DMS53 treated with DMSO at 0.1 percent for 48 hours (cell line): ENCODE measurements at regions not wholly inside any gene's neighbourhood (a gene's known extent, or its start where the extent isn't known, plus 50 kb on each side); places are given as distances from the start of the nearest gene placed in this dataset.

Experiments used
- DNase-seq: peaks from one replicate; lab custom pipeline; 2025; ENCODE audit not compliant: unreplicated experiment; lab: John Stamatoyannopoulos, UW

DNA sequence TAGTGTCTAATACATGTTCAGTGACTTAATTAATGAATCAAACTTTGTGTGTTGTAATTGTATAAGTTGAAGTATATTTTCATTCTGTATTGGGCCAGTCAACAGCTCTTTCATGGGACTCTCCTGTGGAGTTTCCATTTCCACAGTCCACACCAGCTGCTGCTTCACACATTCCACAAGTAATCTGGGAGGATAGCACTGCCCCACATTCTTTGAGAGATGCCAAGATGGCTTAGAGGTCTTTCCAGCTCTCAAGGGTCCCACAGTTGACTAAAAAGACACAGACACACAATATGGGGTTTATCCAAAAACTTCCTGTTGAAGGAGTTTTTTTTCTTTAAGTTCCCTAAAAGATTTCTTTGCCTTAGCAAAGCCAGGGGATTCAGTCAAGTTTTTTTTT is 408.3 kb downstream of the AACS start:
- no peak for DNase-seq

DNA sequence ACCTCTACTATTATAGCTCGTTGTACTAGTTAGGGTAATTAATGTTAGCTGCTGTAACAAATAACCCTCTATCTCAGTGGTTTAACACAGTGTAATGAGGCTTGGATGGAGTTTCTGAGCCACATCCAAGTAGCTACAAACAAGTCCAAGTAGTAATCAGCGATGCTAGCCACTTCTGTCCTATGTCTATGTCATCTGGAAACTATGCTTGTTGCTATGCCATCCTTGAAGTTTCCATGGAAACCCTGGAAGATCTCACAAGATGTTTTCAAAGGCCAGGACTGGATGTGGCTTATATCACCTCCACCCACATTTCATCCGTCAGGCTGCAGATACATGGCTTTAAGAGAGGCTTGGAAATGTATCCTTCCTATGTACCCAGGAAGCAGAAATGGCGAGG is 422.1 kb downstream of the AACS start:
- DNase-seq: no peak

DNA sequence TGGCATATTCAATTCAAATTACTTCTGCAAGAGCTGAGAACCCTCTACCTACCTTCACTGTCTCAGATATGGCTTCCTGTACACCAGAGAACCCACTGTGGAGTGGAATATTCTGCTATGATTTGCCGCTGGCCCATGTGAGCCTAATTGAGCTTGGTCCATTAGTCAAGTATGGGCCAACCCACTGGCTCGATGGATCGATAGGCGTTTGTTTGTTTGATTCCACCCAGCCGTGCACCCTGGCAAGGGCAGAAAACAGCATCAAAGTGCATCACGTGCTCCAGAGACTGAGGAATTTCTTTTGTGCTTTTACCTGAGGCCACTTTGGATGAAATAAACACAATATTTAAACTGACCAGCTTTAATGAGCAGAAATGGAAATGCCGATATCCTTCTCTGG is 426.3 kb downstream of the AACS start:
- no peak for DNase-seq

DNA sequence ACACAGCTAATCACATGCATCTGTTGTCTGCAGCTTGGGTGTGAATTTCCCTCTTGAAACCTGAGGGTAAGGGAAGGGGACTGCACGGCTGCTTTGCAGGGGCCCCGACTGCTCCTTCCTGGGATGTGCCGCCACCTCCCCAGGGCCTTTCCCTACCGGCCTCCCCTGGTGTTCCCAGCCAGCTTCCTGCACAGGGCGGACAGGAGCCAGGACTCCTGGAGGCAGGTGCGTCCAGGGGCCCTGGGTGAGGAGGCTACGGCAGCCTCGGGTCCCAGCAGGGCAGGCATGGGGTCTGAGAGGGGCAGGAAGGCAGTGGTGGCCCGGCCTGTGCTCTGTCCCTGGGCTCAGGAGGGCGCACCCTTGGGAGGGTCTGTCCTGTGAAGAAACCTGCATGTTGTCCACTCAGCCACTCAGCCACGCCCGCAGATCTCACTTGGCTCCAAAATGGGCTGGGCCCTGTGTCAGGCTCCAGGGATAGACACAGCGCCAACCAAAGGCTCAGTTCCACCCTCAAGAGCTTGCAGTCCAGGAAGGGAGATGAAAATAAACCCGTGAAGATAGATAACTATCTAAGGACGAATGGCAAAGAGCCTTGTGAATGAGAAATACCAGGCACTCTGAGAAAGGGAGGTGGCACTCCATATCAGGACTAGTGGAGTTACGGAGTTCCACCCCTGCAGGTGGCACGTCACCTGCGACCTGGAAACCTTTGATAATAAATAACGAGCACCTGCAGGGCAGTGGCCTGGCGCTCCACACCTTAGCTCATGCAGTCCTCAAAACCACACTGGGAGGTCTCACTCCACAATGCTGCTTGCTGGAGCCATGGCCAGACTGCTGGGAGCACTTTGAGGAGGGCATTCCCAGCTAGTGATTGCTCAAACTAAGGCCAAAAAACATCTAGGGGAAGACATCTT is 427.4 kb downstream of the AACS start:
- no peak for DNase-seq

DNA sequence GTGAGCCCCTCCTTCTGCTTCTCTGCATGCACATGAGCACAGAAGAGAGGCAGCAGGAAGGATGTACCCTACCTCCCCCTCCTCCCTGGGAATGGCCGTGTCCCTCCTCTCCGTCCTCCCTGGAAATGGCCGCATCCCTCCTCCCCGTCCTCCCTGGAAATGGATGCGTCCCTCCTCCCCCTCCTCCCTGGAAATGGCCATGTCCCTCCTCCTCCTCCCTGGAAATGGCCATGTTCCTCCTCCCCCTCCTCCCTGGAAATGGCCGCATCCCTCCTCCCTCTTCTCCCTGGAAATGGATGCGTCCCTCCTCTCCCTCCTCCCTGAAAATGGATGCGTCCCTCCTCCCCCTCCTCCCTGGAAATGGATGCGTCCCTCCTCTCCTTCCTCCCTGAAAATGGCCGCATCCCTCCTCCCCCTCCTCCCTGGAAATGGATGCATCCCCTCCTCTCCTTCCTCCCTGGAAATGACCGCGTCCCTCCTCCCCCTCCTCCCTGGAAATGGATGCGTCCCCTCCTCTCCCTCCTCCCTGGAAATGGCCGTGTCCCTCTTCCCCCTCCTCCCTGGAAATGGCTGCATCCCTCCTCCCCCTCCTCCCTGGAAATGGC is 428.6 kb downstream of the AACS start:
- DNase-seq: no peak

DNA sequence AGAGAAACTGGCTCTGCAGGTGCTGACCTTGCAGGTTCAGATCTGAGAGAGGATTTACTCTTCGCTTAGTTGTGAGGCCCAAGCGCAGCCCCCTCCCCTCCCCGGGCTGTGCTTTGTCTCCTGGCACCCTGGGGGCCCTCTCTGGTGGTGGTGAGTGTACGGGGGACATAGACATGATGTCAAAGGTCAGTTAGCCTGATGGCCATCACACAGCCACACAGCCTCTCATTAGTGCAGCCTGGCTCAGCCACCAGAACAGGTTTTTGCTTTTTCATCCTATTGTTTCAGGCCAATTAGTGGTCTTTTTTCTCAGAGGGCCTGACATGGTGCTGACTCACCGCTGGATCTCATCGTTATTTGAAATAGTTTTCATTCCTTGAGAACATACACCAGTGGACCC is 437.9 kb downstream of the AACS start:
- no peak for DNase-seq

DNA sequence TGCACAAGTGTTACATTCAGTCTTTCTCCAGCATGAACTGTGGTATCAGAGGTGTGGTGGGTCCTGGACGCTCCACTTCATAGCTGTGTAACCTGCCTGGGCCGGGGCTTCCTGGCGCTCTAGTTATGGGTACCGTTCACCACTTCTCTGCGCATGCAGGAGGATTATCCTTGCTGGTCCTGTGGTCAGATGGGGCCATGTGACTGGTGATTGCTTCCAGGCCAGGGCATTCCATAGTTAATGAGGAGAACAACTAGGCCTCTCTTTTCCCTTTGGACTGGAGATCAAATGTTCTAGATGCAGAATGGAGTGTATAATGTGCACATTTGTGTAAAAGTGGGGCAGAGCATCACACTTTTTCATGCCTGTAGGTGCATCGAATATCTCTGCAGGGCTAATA is 444.0 kb downstream of the AACS start:
- no peak for DNase-seq

DNA sequence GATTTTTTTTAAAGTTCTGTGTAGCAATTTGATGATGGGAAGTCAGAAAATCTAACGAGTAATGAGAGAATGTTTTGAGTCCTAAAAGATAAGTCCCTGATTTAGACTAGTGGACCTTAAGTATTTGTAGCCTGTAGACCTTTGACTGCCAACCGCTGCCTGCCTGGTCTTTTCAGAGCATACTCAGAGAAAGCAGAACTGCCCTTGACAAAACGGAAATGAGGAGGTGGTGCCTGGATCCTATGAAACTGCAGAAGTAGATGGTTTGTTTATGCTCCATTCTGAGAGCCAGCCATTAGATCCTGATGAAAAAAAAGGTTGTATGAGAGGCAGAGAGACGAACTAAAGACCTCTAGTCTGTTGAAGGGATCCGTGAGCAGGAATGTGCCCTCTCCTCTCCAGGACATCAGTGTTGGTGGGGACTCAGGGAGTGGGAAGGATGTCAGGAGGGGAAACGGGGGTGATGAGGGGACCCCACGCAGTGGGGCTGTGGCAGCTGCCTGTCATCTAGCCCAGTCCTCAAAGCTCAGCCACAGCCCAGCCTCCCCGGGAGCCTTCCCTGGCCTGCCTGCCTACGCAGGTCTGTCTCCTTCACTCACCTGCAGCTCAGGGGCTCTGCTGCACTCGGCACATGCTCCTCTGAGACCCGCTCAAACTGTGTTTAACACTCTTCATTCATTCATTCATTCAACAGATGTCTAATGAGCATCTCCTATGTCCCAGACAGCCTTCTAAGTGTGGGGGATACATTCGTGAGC is 447.5 kb downstream of the AACS start:
- no peak for DNase-seq

DNA sequence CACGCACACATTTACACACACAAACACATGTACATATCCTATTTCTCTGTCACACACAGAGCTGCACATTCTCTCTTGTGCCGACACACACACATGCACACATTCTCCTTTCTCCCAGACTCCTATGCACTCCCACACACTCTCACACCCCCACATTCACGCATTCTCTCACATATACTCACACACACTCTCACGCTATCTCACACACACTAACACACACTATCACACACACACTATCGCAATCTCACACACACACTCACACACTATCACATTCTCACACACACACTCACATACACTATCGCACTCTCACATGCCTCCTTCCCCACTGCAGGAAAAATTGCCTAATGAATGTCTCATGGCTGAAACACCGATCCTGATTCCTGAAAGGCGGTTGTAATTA is 450.7 kb downstream of the AACS start:
- DNase-seq: no peak

DNA sequence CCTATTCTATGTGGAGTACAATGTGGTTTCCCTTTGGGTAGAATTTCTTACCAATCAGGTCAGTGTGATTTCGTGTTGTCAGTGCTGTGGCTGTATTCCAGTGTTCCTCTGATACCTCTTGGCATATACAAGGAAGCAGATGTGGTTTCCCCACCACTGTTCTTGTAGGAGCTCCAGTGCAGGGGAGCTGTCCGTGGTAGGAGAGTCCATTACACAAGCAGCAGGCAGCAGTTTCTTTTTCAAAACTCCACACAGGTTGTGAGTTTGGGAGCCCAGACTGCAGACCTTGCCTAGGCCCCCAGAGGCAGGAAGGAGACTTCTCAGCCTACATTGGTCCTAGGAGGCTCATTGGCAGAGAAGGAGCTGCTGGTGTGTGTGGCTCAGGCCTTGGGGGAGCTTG is 452.8 kb downstream of the AACS start:
- DNase-seq: no peak

DNA sequence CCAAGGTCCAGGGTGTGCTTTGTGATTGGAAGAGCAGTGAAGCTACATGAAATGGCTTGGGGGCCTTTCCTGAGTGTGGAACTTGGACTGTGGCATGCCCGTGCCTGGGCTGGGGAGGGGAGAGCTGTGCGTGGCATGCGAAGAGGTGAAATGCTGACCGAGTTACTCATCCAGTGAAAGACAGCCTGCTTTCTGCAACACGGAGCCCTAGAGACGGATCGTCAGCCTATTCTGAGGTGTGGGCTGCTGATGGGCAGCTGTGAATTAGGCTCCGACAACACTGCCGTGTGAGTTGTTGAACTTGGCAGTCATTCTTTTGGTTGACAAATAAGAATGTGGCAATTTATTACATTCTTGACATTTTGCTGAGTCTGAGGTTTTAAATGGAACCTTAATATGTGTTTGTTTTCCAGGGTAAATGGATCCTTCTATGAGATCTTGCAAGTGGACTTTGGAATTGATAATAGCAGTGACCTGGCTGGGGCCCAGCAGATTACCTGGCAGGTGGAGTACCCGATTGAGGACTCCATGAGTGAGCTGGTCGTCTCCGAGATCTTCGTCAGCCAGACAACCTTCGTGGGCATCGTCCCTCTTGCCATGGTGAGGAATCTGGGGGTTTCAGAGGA is 453.9 kb downstream of the AACS start:
- no peak for DNase-seq

DNA sequence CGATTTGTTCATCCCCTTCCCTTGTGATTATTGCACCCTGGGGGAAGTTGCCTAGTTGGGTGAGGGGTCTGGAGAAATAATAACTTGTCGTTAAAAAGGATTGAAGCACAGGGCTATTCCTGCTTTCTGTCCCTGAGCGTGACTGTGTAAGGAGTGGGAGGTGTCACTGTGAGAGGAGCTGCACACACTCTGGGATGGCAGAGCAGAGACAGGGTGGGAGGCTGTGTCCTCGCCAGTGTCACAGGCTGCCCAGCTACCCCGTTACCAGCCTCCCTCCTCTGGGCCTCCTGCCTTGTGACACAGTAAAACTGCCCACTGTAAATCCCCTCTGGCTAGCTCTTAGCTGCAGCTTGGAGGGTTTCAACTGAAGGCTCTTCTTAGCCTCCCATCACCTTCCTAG is 460.6 kb downstream of the AACS start:
- DNase-seq: no peak

DNA sequence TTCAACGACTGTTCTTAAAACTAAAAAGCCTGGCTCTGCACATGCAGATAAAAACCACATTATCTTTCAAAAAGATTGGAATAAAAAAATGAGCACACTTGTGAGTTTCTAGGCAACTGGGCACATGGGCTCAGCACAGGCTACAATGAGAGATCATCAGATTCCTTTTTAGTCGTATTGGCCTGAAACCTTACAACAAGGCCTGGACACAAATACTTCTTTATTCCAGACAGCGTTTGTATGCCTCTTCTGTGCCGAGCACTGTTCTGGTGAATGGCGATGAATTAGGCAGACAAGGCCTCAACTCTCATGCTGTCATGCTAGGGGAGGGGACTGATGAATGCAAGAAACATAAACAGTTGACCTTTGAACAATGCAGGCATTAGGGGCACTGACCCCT is 463.0 kb downstream of the AACS start:
- DNase-seq: no peak

DNA sequence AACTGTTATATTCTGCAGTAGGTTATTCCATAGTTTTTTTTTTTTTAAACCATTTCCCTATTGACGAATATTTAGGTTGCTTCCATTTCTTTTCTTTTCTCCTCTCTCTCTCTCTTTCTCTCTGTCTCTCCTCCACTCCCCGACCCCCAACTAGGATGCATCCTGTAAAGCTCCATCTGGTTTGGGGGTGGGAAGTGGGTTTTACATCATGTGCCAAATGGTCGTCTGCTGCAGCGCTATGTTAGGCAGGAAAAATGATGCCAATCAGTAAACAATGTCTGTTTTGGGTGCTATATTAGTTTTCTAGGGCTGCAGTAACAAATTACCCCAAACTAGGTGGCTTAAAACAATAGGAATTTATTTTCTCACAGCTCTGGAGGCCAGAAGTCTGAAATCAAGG is 465.0 kb downstream of the AACS start:
- no peak for DNase-seq

DNA sequence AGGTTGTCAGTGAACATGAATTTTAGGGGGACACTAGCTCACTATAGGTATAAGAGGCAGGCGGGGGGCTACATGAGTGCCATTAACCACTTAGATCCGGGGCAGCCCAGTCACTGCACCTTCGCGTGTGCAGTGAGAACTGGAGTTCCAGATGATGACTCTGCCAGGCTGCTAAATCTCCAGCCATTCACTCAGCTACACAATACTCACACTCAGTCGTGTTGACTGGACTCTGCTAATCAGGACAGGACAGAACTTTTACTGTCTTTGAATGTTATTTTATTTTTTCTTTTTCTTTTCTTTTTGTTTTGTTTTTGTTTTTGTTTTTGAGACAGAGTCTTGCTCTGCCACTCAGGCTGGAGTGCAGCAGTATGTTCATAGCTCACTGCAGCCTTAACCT is 465.6 kb downstream of the AACS start:
- DNase-seq: no peak

DNA sequence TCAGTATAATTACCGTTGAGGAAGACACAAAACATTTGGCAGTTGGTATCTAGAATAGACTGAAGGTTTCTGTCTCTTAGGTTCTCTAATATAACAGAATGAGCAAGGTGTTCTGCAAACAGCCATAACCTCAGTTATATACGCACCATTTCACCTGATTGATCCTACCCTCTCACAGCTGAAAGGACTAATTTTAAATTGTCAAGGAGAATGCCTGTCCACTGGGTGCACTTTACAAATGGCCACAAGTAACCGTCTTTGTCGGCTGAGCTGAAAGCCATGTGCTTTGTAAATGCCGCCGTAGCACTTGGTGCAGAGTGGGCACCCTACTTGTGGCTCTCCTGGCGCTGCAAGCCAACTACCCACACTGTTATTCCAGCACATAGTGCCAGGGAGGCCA is 466.3 kb downstream of the AACS start:
- DNase-seq: no peak

DNA sequence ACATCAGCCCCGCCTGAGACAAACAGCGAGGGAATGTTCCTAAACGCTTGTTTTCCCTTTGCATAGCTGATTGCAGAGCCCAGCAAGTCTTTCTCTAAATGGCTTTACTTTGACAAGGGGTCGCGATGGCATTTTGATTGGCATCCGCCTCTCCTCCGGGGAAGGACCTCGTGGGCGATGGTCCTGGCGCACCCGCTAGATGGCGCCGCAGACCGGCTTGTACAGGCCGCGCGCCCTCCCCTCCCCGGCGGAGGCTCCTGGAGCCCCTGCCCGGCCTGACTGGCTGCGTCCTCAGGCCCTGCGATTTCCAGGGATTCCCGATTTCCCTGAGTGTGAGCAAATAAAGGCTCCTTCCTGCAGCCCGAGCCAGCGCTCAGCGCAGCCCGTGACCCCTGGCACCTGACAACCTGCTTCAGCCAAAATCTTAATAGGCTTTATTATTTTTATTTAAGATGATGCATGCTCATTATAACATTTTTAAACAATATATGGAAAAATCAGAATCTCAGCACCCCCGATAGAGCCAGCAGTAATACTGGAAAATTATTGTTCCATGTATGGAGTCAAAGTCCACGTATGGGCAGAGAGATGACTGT is 468.3 kb downstream of the AACS start:
- DNase-seq: no peak

DNA sequence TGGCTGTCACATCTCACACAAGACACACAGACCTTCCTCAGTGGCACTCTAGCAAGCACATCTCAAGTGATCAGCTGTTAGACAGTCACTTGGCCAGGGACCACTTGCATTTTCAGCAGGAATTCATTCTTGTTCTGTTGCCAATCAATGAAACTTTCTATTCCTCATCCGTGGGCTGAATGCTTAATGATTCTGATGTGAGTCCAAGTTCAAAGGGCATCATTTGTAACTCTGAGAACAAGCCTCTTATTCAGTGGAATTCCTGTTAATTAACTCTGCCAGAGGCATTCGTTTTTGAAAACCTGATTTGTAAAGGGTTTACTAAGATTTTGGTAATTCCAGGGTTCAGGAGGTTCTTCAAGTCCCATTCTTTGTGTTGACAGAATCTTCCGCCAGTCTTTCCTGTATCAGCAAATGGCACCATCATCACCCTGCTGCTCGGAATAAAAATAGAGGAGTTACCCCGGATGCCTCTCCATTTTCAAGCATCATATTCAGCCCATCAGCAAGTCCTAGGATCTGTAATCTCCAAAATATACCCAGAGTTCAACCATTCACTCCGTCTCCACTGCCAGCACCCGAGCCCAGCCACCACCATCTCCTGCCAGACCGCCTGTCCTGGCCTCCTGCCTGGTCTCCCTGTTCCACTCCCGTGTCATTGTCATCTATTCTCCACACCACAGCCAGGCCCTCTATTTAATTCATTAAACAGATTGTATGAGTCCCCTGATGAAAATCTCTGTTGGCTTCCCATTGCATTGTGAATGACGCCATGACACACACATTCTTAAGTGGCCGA is 473.4 kb downstream of the AACS start:
- DNase-seq: no peak

DNA sequence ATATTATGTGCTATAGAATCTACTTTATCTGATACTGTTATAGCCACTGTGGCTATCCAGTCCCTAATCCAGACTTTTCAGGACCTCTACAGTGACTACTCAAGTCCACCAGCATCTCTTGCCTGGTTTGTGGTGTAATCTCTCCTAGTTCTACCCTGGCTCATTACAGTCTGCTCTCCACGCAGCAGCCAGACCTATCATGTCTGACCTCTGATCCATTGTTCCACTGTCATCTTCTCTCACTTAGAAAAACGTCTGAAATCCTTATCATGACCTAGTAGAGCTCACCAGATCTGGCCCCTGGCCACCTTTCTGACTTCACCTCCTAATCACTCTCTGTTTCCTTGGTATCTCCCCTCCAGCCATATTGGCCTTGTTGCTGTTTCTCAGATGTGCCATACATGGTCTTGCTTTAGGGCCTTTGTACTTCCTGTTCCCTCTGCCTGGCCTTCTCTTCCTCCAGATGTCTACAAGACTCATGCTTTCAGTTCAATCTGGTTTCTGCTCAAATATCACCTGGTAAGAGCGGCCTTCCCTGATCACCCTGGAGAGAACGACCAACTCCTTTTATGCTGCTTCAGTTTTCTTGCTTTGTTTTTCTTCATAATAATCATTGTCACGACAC is 475.5 kb downstream of the AACS start:
- no peak for DNase-seq

DNA sequence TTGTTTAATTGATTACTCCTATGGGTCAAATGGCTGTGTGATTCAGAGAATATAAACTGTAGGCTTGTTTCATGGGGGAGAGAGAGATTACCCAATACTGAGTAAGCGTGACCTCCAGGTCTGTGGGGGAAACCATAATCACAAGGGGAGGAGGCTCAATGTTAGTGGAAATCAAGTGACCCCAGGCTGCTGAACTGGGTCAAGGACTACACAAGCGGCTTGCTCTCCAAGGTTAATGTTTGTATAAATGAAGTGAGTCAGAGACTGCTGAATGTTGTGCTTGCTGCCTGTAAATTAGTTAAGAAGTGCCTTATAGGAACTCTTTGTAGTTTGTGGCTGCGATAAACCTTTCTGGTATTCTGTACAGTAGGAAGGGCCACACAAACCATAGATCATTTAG is 479.7 kb downstream of the AACS start:
- DNase-seq: no peak
